Sigmoid colon (tissue), 4 donors: ENCODE measurements at regions not wholly inside any gene's neighbourhood (a gene's known extent, or its start where the extent isn't known, plus 50 kb on each side); places are given as distances from the start of the nearest gene placed in this dataset.

Source experiments
- CTCF ChIP-seq, 4 experiments: fragments of 450-650 bp in 3 of 4; fragments of 200-600 bp in 1 of 4; IDR thresholded peaks; one replicate each; pipeline ENCODE4 v1.5.1; 2016 to 2019; ENCODE audit warnings: antibody characterized with exemption in 4 of 4, mild to moderate bottlenecking in 3 of 4, moderate library complexity in 2 of 4
- POLR2A ChIP-seq, 2 donors: fragments of 450-650 bp; IDR thresholded peaks; one replicate each; pipeline ENCODE4 v1.6.1; 2016; ENCODE audit warnings: antibody characterized with exemption in 2 of 2, mild to moderate bottlenecking in 2 of 2, moderate library complexity in 2 of 2
- POLR2AphosphoS5 ChIP-seq, 4 donors: sonication (generic); formaldehyde crosslinking; IDR thresholded peaks; one replicate each; pipeline ENCODE4 v1.6.1; 2017; ENCODE audit warnings: antibody characterized with exemption in 4 of 4

- TF ChIP-seq CTCF (IDR thresholded peaks at IDR 0.05) (no peak), POLR2A (IDR thresholded peaks at IDR 0.05) (no peak), POLR2AphosphoS5 (IDR thresholded peaks at IDR 0.05) (no peak)
Measured at GRCh38 chr7:118372530-118372929, 148.0 kb downstream of the ANKRD7 start.
